DMS 273 (cell line): ENCODE measurements at regions not wholly inside any gene's neighbourhood (a gene's known extent, or its start where the extent isn't known, plus 50 kb on each side); places are given as distances from the start of the nearest gene placed in this dataset.

Source experiments
- DNase-seq: peaks from one replicate; lab custom pipeline; 2025; ENCODE audit not compliant: unreplicated experiment; lab: John Stamatoyannopoulos, UW

DNA sequence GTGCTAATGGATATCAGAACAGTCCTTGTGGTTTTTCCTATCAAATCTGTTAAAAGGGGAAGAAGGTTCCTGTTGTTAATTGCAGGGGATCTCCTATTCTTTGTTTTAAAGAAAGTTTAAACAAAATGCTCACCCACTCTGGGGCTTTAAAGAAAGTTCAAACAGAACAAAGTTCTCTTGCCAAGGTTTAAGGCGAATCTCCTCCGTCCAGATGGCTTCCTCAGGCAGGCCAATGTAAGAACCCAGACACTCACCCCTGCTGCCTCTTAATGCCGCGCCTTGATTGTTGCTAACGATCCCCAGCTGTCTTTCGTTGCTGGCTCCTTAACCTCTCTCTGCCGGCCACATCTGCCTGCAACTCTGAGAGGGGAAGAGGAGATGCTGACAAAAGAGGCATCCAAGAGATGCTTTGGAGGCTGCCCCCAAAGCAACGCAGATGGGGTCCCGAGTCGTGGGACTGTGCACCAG lies 235.0 kb upstream of the PRDM1 start:
- peak; percentile 89 for DNase-seq

- DNase-seq, result peak; percentile 10
Observed at GRCh38 chr6:105850261-105851112, 235.6 kb upstream of the PRDM1 start.

DNA sequence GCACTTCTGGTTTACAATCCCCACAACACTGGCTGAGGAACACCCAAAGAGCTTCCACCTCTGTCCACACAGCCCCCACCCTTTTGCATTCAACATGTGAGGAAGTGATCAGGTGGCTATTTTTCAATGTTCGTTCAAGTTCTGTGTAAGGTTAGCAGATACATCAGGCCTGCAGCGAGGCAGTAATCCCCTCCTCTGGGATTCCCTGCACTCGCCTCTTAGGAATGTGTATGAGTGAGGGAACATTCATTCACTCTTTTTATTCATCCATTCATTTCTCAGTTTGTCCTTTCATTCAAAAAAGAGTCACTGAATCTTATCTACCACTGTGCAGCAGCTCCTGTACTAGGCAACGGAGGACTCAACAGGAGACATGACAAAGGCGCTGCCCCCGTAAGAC lies 236.4 kb upstream of the PRDM1 start:
- DNase-seq, result no peak

DNA sequence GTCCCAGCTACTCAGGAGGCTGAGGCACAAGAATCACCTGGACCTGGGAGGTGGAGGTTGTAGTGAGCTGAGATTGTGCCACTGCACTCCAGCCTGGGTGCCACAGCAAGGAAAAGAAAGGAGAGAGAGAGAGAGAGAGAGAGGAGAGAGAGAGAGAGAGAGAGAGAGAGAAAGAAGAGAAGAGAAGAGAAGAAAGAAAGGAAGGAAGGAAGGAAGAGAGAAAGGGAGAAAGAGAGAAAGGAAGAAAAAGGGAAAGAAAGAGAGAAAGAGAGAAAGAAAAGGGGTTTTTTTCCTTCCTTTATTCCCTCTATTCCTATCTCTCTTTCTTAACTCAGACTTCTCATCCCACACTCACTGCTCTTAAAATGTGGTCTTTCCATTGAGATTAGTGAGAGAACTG lies 238.7 kb upstream of the PRDM1 start:
- DNase-seq, result no peak

GRCh38 chr6:105844275-105844883 lies 241.8 kb upstream of the PRDM1 start:
- no peak for DNase-seq

DNA sequence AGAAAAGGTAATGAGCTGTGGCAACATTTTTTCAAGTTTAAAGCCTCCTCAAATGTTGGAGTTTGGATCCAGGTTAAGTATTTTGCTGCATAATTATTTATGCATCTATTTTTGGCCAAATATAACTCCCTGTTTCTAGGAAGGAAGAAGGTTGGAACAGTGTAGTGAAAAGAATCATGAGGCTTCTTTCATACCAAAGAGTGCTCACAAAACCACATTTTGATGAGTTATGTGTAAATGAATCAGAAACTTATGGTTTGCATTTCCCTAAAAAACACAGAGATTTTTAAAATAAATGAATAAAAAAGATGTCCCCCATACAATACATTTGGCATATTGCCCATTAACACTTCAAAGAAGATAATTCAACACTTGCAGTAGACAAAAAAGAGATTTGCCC lies 246.9 kb upstream of the PRDM1 start:
- no peak for DNase-seq

DNA sequence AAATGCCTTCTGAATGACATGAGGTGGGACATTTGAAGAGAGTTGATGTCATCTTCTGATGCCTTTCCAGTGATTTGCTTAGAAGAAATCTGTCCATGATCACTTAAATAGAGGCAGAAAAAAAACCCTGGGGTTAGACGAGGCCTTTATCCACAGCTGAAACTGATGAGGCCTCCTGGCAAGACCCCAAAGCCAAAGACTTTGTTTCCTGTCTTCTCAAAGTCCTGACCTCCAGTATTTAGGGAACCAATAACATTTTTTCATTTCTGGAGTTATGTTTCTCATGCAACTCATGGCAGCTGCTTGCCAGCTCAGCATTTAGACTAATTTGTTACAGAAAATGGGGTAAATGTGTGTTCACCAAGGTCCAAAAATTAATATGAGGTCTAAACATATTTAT lies 248.0 kb upstream of the PRDM1 start:
- DNase-seq, result no peak

GRCh38 chr6:105836889-105837288 lies 249.2 kb upstream of the PRDM1 start:
- DNase-seq, result no peak

- no peak for DNase-seq
Observed at GRCh38 chr6:105836379-105836778, 249.8 kb upstream of the PRDM1 start.

DNA sequence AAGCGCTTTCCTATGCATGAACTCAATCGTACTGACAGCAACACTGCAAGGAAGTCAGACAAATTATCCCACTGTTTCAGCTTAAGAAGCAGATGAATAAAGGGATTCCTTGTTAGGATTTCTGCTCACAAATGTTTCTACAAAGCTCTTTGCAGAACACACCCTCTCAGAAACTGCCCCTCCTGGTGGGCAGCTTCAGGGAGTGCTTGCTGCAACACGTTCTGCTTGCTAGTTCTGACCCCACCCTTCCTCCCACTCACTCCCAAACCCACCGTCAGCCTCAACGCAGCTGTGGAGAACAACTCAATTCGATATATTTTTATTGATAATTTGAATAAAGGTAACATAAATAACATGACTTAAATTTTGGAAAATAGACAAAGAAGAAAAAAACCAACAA lies 250.8 kb upstream of the PRDM1 start:
- peak; percentile 73 for DNase-seq

DNA sequence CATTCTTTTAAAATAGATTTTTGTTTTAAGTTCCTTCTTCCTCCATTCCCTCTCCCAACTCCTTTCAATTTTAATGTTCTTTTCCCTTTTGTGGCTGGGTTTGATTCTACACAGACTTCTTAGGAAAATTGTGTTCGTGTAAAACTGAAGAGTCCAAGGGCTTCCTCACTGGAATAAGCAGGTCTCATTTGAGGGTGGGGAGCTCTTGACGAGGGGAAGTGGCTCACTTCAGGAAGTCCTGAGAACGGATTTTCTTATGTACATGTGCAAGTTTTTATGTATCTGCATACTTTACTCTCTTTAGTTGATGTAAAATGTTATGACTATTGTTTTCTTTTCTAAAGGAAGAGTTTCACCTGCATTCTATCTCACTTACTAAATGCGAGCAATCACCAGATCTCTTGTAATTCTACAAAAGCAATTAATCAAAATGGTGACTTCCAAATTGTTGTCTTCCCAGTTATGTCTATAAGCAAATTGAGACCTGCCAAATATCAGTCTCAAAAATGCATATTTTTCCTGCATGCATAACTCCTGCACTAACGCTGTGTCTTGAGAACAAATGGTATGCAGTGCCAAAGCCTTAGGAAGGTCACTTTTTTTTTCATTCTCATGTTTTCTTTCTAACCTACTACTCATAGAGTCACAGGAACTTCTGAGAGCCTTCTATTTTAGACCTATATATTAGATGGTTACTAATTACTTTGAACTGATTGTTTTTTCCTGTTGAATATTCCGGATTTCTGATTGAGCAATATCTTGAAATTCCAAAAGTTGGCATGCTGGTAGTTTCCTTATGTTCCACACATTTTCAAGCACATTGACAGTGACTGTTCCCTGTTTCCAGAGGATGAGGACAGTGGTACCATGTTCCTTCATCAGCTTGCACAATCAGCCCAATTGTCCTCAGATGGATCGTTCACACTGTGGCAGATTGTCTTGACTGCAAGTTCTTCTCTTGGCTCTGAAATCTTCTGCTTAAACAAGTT lies 251.9 kb upstream of the PRDM1 start:
- no peak for DNase-seq

DNA sequence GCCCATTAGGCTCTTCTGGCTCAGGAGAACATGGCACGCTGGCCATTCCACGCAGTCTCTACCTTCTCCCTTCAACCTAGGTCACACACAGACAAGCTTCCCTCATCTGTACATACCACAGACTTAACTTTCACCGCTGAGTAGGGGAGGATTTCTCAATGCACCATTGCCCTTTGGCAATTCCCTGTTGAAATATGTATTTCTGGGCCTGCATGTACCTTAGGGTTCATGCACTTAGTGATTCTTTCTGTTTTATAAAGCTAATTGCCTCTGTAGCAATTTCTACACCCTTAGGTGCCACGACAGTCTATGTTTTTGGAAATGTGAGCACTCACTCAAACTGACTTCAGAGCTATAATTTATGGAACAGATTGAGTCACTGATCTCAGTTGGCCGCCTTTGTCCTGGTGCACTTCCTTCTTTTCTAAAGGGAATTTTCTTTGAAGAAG lies 253.8 kb upstream of the PRDM1 start:
- DNase-seq, result no peak

GRCh38 chr6:105831311-105832097 lies 254.6 kb upstream of the PRDM1 start:
- DNase-seq, result peak; percentile 53

GRCh38 chr6:105825210-105825609 lies 260.9 kb upstream of the PRDM1 start:
- no peak for DNase-seq

GRCh38 chr6:105824732-105825131 lies 261.4 kb upstream of the PRDM1 start:
- no peak for DNase-seq

DNA sequence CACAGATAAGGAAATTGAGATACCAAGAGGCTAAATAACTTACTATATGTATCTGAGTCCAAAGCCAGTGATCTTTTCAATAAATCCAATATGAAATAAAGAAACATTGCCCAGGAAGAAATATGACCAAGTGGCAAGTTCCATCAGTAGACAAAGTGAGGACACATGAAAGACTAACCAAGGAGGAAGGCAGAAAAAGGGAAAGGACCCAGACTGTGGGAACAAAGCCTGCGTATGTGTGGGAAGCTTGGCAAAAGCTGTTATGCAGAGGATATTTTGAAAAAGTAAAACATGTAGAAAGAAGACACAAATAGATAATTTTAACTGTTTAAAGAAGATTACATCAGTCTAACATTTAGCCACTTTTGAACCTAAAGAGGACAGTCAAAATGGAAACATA lies 264.4 kb upstream of the PRDM1 start:
- DNase-seq, result no peak

DNA sequence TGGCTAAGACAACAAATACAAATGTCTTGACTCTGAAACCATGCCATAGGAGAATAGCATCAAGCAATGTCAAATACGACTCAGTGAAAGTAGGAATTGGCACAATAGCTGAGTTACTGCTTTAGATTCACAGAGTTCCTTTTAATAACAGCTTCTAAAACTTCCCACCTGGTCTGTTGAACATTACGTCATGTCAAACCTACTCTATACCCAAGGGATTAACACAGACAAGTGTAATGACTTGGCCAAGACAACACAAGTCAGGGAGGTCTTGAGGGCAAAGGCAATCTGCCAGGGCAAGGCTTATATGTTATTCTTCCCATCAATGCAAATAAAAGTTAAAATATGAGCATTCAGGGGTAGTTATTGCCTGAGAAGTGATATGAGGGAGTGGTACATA lies 265.1 kb upstream of the PRDM1 start:
- DNase-seq, result peak; percentile 14

GRCh38 chr6:105819745-105820144 lies 266.4 kb upstream of the PRDM1 start:
- no peak for DNase-seq

GRCh38 chr6:105818505-105818904 lies 267.6 kb upstream of the PRDM1 start:
- DNase-seq, result no peak

DNA sequence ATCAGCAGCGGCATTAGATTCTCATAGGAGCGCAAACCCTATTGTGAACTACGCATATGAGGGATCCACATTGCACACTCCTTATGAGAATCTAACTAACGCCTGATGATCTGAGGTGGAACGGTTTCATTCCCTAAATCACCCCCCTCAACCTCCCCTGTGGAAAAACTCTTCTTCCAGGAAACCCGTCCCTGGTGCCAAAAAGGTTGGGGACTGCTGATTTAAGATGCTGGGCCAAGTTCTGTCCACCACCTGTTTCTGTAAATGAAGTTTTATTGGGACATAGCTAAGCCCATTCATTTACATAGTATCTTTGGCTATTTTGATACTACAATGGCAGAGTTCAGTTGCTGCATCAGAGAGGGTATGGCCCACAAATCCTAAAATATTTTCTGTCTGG lies 268.2 kb upstream of the PRDM1 start:
- peak; percentile 52 for DNase-seq
